22Rv1 (cell line): ENCODE measurements at regions not wholly inside any gene's neighbourhood (a gene's known extent, or its start where the extent isn't known, plus 50 kb on each side); places are given as distances from the start of the nearest gene placed in this dataset.

ENCODE experiments used
- CTCF ChIP-seq: fragments of 450-650 bp; IDR thresholded peaks from 2 replicates; pipeline ENCODE4 v1.5.1; 2017; ENCODE audit warnings: mild to moderate bottlenecking
- ZFX ChIP-seq: fragments of 450-650 bp; IDR thresholded peaks from 2 replicates; pipeline ENCODE4 v1.6.1; 2017; ENCODE audit warnings: antibody characterized with exemption, borderline replicate concordance

GRCh38 chr3:152538518-152538917 is 269.8 kb downstream of the MBNL1 start:
- TF ChIP-seq CTCF, result no peak
- TF ChIP-seq ZFX, result no peak
